ENCODE measurements at regions not wholly inside any gene's neighbourhood (a gene's known extent, or its start where the extent isn't known, plus 50 kb on each side); places are given as distances from the start of the nearest gene placed in this dataset.

DNA sequence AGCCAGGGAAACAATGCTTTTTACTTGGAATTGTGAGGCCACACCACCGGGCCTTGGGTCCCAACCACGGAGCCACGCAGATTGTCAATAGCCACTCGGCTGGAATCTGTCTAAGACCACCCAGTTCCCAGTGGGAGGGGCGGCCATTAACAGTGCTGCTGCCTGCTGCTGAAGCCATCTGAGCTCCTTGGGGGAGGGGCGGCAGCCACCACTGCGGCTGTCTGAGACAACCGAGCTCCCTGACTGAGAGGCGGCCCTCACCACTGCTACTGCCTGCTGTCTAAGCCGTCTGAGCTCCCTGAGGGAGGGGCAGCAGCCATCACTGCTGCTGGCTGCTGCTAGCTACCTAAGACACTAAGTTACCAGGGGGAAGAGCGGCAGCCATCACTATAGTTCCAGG, 64.3 kb downstream of the DMRTA2 start:
- no peak for DNase-seq

DNA sequence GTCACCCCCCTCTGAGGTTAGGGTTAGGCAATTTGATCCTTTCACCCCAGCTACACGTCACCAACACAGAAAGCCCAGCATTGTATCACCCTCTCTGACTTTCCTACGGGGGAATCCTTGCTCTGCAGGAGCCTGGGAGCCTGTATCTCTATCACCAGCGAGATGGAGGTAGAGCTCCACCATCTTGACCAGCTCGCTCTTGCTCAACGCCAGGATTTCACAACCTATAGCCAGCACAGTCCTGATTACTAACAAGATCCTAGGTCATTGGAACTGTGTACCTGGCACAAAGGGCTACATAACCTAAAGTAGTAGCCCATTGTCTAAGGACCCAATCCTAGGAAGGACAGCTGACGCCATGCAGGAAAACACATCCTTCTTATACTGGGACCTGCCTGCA, 66.1 kb downstream of the DMRTA2 start:
- DNase-seq: no peak

DNA sequence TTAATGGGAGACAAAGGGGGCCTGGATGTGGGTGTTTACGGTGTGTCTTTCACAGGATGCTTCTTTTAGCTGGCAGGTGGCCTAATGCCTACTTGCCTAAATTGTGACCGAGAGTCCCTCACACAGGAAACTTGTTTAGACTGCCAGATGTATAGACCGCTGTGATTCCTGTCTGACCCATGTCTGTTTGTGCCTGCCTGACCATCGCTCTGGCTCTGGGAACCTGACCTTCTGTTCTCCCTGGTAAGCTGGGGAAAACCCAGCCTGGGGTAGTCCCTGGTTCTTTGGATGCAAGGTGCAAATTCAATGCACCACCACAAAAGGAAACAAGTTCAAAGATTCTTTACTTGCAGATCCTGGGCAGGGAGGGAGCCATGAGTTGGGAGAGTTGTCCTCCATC, 68.4 kb downstream of the DMRTA2 start:
- no peak for DNase-seq

DNA sequence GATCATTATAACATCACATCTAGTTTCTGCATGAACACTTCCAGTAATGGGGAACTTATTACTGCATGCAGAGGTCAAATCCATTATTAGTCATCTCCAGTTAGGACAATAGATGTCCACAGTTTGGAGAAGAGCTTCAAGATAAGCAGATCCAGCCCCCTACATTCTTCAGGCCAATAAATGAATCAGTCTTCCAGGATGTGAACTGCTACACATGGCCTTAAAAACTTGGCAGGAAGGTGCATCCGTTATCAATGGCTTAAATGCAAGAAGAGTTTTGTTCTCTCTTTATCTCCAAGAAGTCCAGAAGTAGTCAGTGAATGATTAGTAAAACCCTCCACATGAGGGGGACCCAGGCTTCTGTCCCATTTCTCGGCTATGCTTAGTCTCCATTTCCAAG, 70.8 kb downstream of the DMRTA2 start:
- DNase-seq: no peak

DNA sequence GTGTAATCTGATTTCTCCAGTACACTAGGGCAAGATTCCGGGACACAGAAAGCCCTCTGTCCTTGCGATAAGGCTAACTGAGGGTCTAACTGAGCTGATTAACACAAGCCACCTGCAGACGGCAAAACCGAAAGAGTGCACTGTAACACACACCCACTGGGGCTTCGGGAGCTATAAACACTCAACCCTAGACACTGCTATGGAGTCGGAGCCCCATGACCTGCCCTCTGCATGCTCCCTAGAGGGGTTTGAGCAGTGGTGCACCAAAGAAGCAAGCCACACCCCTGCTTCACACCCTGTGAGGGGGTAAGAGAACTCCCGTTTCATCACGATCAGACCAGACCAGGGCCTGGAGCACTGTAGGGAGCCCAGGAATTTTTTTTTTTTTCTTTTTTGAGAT, 72.4 kb downstream of the DMRTA2 start:
- DNase-seq: no peak

DNA sequence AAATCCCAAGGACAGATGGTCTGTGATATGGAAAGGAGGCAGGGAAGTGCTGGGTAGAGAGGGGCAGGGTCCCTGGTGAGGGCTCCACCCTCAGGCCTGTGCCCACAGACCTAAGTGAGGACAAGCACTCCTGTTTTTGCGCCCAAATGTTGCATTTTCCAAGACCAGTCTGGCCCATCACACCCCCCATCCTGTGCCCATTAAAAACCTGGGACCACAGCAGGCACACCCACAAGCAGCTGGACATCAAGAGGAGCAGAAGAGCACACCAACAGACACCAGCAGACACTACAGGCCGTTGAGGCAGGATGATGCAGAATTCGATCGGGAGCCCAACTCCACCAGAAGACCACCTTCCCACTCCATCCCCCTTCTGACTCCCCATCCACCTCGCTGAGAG, 72.8 kb downstream of the DMRTA2 start:
- DNase-seq: no peak

- DNase-seq: no peak
Measured at GRCh38 chr1:50349242-50349565, 74.0 kb downstream of the DMRTA2 start.

GRCh38 chr1:50348449-50349241, 74.6 kb downstream of the DMRTA2 start:
- DNase-seq: peak; percentile 22

- DNase-seq: no peak
Measured at GRCh38 chr1:50347933-50348332, 75.3 kb downstream of the DMRTA2 start.

DNA sequence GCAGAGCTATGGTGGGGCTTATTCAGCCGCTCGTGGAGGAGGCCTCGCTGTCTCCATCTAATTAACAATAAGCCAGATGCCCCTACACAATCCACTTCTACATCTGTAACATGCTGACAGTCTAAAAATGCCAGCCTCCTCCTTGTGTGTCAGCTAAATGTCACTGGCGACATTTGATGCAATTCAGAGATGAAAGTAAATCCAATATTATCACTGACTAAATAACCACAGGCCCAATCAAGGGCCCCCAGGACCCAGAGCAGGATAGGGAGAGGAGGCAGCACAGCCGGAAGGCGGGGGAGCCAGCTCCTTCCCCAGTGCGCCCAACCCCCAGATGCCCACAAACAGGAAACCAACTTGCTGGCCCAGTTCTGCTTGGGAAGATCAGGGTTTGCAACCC, 76.6 kb downstream of the DMRTA2 start:
- DNase-seq: no peak

GRCh38 chr1:50343323-50343722, 79.9 kb downstream of the DMRTA2 start:
- DNase-seq: no peak

- DNase-seq: no peak
Measured at GRCh38 chr1:50342525-50342924, 80.7 kb downstream of the DMRTA2 start.

- DNase-seq: no peak
Measured at GRCh38 chr1:50335036-50335435, 88.2 kb downstream of the DMRTA2 start.

DNA sequence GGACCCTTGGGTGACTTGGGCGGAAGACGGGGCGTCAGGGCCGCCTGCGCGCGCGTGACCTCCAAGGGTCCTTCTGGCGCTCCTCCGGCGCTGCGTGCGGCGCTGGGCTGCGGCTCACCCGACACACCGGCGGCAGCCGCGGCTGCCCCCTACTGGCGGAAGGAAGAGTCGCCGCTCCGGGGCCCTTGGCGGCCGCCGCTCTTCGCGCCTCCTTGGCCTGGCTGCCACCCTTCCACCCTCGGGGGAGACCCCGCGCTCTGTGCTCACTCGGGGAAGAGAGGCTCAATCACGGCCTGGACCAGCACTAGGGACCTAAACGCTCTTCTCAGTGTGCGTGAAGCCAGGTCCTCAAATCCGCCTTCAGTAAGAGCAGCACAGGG, 89.7 kb downstream of the DMRTA2 start:
- no peak for DNase-seq

GRCh38 chr1:50332941-50333594, 90.2 kb downstream of the DMRTA2 start:
- peak; percentile 50 for DNase-seq

GRCh38 chr1:50329332-50329932, 93.8 kb downstream of the DMRTA2 start:
- DNase-seq: no peak

GRCh38 chr1:50328552-50328951, 94.7 kb downstream of the DMRTA2 start:
- no peak for DNase-seq

GRCh38 chr1:50326026-50326425, 97.2 kb downstream of the DMRTA2 start:
- DNase-seq: no peak

GRCh38 chr1:50322579-50322978, 100.7 kb downstream of the DMRTA2 start:
- no peak for DNase-seq

DNA sequence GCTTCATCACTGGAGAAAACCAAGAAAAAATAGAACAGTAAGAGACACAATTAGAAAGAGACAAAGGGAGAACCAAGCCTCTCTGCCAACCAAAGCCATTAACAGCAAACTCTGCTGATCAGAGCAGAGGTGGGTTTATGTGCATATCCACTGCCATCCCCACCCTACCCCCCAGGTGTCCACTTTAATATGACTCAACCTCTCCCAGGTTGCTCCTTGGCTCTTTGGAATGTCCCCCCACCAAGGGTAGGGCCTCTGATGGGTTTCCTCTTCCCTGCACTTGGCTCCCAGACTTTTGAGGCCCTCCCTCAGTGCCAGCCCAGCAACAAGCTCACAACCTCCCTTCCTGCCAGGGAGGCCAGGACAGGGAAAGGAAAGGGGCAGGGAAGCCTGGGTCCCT, 104.8 kb downstream of the DMRTA2 start:
- DNase-seq: no peak

DNA sequence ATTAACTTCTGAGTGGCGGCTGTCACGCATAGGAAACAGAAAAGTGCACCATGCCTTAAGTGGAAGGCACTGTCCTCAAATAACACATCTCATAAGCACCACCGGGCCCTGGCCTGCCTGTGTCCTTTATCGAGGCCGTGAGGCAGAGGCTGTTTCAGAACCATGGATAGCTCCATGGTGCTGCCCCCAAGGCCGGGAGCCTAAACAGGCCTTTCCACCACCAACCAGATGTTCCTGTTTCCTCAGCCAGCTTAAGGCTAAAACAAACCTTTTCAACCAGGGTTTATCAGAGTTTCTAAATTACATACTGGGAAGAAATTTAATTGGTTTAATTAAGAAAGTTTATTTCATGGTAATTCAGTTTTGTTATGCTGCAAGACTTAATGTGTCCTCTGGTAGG, 114.4 kb downstream of the DMRTA2 start:
- DNase-seq: no peak

DNA sequence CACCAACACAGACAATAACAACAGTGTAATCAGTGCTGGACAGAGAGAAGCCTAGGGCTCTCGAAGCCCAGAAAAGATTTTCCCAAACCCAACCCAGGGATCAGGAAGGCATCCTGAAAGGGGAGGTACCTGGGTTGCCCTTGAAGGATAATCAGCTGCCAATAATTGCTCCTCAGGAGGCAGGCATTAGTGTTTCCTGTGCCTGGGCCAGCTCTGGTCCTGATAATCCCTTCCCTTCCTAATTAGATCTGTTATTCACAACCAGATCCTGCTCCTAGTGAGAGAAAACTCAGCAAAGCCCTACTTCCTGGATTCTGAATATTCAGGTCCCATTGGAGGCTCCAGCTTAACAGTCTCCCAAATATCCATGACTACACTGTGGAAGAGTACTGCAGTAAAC, 117.4 kb downstream of the DMRTA2 start:
- no peak for DNase-seq

GRCh38 chr1:50300297-50300696, 122.9 kb downstream of the DMRTA2 start:
- no peak for DNase-seq

DNA sequence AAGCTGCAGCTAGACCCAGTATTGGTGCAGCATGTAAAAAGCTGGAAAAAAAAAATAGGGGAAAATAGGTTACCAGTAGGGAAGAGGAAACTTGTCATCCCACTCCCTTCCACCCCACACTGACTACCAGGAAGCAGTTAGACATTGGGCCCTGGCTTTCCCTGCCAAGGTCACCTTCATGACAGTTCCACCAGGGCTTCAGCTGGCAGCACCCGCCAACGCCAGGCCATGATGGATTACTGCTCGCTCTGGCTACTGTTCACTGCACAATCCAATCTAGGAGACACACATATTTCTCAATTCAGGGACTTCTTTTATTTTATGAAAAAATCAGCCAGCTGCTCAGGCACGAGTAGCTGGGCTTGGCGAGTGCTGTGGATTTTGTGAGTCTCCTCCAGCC, 127.7 kb downstream of the DMRTA2 start:
- no peak for DNase-seq
